KMS-11 (cell line): ENCODE measurements at regions not wholly inside any gene's neighbourhood (a gene's known extent, or its start where the extent isn't known, plus 50 kb on each side); places are given as distances from the start of the nearest gene placed in this dataset.

ENCODE experiments used
- H2AFZ ChIP-seq: fragments of 200-600 bp; sonication (generic); 2 replicates; pipeline ENCODE4 v1.6.1; 2016; ENCODE audit warnings: antibody characterized with exemption, mixed run types, low read depth
- H3K27ac ChIP-seq: fragments of 200-600 bp; sonication (generic); 2 replicates; pipeline ENCODE4 v1.6.1; 2016; ENCODE audit warnings: mild to moderate bottlenecking, mixed run types
- H3K27me3 ChIP-seq: fragments of 200-600 bp; sonication (generic); 2 replicates; pipeline ENCODE4 v1.6.1; 2017; ENCODE audit warnings: mild to moderate bottlenecking, low read depth, mixed run types, moderate library complexity; ENCODE audit not compliant: insufficient read depth
- H3K36me3 ChIP-seq: fragments of 200-600 bp; sonication (generic); 2 replicates; pipeline ENCODE4 v1.6.1; 2017; ENCODE audit warnings: mild to moderate bottlenecking, mixed run types; ENCODE audit not compliant: insufficient read depth
- H3K4me1 ChIP-seq: fragments of 200-600 bp; sonication (generic); 2 replicates; pipeline ENCODE4 v1.6.1; 2016; ENCODE audit warnings: mild to moderate bottlenecking, low read depth, mixed run types; ENCODE audit not compliant: poor library complexity, severe bottlenecking
- H3K4me2 ChIP-seq: fragments of 200-600 bp; sonication (generic); 2 replicates; pipeline ENCODE4 v1.7.0; 2016; ENCODE audit warnings: mild to moderate bottlenecking, mixed run types
- H3K4me3 ChIP-seq: fragments of 200-600 bp; sonication (generic); IDR thresholded peaks from 2 replicates; pipeline ENCODE4 v1.6.1; 2017; ENCODE audit warnings: low read depth, low read length, mixed read lengths; ENCODE audit not compliant: insufficient read depth
- H3K79me2 ChIP-seq: fragments of 200-600 bp; sonication (generic); 2 replicates; pipeline ENCODE4 v1.6.1; 2016; ENCODE audit warnings: low read depth, mixed run types; ENCODE audit not compliant: insufficient read depth
- H3K9ac ChIP-seq: fragments of 200-600 bp; sonication (generic); 2 replicates; pipeline ENCODE4 v1.6.1; 2016; ENCODE audit warnings: mild to moderate bottlenecking, mixed run types
- H4K20me1 ChIP-seq: fragments of 200-600 bp; sonication (generic); 2 replicates; pipeline ENCODE4 v1.6.1; 2016; ENCODE audit warnings: mild to moderate bottlenecking, mixed run types; ENCODE audit not compliant: insufficient read depth
- CTCF ChIP-seq: fragments of 200-600 bp; sonication (generic); conservative IDR thresholded peaks from 2 replicates; pipeline ENCODE4 v1.6.1; 2017; ENCODE audit warnings: low read depth, mild to moderate bottlenecking, antibody characterized with exemption, low read length, moderate library complexity, mixed read lengths

GRCh38 chr4:120517966-120518365, 404.6 kb downstream of the PRDM5 start:
- Histone ChIP-seq H3K9ac (no peak overlapping the region), H3K27ac (no peak overlapping the region), H3K4me2 (no peak overlapping the region), H3K79me2 (no peaks in the 10 kb centered on the region), H3K36me3 (no peaks in the 10 kb centered on the region), H3K4me3 (no peak overlapping the region), H3K27me3 (no peaks in the 10 kb centered on the region), H3K4me1 (no peaks in the 10 kb centered on the region), H2AFZ (no peak overlapping the region), H4K20me1 (no peaks in the 10 kb centered on the region)
- TF ChIP-seq CTCF = no peak

GRCh38 chr4:120509719-120510118, 412.8 kb downstream of the PRDM5 start:
- Histone ChIP-seq H3K27ac (no peak overlapping the region), H3K9ac (no peak overlapping the region), H3K4me1 (no peaks in the 10 kb centered on the region), H3K27me3 (no peaks in the 10 kb centered on the region), H2AFZ (no peak overlapping the region), H3K79me2 (no peaks in the 10 kb centered on the region), H3K4me2 (no peak overlapping the region), H4K20me1 (no peaks in the 10 kb centered on the region), H3K4me3 (no peak overlapping the region), H3K36me3 (no peaks in the 10 kb centered on the region)
- no peak for TF ChIP-seq CTCF

GRCh38 chr4:120509222-120509621, 413.3 kb downstream of the PRDM5 start:
- no peak for TF ChIP-seq CTCF
- no peak overlapping the region for H3K4me2 ChIP-seq

GRCh38 chr4:120508036-120508435, 414.5 kb downstream of the PRDM5 start:
- Histone ChIP-seq H2AFZ (no peak overlapping the region), H3K36me3 (no peaks in the 10 kb centered on the region), H3K27ac (no peak overlapping the region), H3K9ac (no peak overlapping the region), H3K4me2 (no peak overlapping the region), H3K4me3 (no peak overlapping the region), H3K79me2 (no peaks in the 10 kb centered on the region), H3K4me1 (no peaks in the 10 kb centered on the region), H3K27me3 (no peaks in the 10 kb centered on the region), H4K20me1 (no peaks in the 10 kb centered on the region)
- no peak for TF ChIP-seq CTCF

More at GRCh38 chr4:120509222-120509621, 413.3 kb downstream of the PRDM5 start:
- Histone ChIP-seq H3K27me3 (no peaks in the 10 kb centered on the region), H3K79me2 (no peaks in the 10 kb centered on the region), H3K27ac (no peak overlapping the region), H3K9ac (no peak overlapping the region), H3K36me3 (no peaks in the 10 kb centered on the region), H3K4me1 (no peaks in the 10 kb centered on the region), H2AFZ (no peak overlapping the region), H3K4me3 (no peak overlapping the region), H4K20me1 (no peaks in the 10 kb centered on the region)

- Histone ChIP-seq H3K27me3 (no peaks in the 10 kb centered on the region), H4K20me1 (no peaks in the 10 kb centered on the region), H3K9ac (no peak overlapping the region), H3K4me3 (no peak overlapping the region), H3K27ac (no peak overlapping the region), H3K4me2 (no peak overlapping the region), H3K36me3 (no peaks in the 10 kb centered on the region), H3K79me2 (no peaks in the 10 kb centered on the region), H2AFZ (no peak overlapping the region), H3K4me1 (no peaks in the 10 kb centered on the region)
- TF ChIP-seq CTCF = no peak
Observed at GRCh38 chr4:120506536-120506935, 416.0 kb downstream of the PRDM5 start.
